HG03457 (cell line): ENCODE measurements at regions not wholly inside any gene's neighbourhood (a gene's known extent, or its start where the extent isn't known, plus 50 kb on each side); places are given as distances from the start of the nearest gene placed in this dataset.
"Not testable (repeated sequence)": the region's sequence is repeated elsewhere in the genome, so short reads cannot be mapped to it uniquely, and the experiment has no call there.

Source experiments
- ATAC-seq: cut with Tn5 transposase; IDR thresholded peaks from one replicate; pipeline ENCODE4 v1.9.1; 2021; ENCODE audit warnings: moderate number of reproducible peaks; ENCODE audit not compliant: unreplicated experiment

DNA sequence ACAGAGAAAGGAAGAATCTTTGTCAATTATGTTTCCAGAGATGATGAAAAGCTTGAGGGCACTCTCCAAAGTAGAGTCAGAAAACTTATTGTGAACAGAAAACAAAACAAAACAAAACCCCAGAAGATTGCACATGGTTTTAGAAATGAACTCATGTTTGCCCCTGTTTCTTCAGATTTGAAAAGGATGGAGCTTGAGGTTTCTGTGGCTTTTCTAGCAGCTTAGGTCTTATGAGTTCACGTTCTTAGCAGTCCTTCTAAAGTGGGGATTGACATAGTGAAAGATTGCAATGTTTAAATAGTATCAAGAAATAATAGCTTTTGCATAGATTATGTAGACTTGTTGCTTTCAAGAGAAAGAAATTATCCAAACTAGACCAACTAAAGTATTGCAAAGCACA lies 421.8 kb downstream of the GBA3 start:
- no peak for ATAC-seq

DNA sequence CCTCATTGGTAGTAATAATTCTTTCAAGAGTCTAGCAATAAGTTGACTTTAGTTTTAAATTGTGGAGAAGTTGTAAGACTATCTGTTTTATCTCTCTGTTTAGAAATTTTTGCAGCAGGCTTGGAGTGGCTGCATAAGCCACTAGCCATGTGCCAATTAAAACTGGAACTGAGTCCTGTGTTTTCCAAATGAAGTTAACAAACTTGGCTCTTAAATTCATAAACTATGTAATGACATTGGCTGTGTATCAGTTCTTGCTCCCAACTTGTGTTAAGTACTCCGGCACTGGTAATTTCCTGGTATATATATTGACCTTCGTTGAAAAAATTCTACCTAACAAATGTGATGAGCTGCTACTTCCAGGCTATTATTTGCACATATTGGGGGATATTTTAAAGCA lies 420.4 kb downstream of the GBA3 start:
- ATAC-seq: no peak

DNA sequence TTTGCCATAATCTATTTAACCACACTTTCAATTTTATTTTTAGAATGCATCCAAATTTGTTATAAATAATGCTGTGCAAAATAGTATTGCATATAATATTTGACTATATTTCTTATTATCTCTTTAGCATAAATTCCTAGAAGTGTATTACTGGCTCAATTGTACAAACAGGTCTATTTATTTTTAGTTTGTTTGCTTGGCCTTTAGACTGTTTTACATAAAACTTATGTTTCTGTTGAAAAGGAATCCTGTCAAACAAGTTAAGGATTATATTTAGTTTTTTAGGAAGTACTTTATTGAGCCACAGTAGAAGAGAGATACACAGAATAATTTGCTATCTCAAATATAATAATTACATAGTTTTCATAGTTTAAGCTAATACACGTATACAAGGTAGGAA lies 413.8 kb downstream of the GBA3 start:
- ATAC-seq: no peak

DNA sequence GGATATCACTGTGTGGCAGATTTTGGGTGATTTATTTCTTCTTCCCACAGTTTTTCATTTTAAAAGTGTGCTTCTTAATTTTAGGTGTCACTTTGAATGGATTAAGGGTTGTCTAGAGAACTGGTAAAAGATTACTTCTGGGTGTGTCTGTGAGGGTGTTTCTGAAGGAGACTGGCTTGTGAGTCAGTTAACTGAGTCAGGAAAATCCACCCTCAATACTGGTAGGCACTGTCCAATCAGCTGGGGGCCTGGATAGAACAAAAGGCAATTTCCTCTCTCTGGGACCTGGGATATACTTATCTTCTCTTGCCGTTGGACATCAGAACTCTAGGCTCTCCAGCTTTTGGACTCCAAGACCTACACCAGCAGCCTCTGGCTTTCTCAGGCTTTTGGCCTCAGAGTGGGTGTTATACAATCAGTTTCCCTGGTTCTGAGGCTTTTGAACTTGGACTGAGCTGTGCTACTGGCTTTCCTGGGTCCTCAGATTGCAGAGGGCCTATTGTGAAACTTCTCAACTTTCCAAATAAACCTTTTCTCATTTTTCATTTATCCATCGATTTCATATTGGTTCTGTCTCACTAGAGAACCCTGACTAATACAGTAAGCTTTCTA lies 413.1 kb downstream of the GBA3 start:
- no peak for ATAC-seq

DNA sequence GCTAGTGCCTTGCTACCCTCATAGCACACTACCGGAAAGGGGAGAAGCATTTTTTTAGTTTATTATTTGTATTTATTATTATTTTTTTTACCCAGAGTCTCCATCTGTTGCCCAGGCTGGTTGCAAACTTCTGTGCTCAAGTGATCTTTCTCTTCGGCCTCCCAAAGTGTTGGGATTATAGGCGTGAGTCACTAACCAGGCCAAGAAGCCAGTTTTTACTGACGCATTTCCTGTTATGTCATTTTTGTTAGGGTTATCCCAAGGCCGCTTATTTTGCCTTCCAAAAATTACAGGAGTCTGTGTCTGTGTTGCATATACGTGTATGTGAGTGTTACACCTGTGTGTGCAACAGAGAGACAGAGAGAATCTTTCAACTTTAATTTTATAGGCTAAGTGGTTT lies 404.5 kb downstream of the GBA3 start:
- no peak for ATAC-seq

DNA sequence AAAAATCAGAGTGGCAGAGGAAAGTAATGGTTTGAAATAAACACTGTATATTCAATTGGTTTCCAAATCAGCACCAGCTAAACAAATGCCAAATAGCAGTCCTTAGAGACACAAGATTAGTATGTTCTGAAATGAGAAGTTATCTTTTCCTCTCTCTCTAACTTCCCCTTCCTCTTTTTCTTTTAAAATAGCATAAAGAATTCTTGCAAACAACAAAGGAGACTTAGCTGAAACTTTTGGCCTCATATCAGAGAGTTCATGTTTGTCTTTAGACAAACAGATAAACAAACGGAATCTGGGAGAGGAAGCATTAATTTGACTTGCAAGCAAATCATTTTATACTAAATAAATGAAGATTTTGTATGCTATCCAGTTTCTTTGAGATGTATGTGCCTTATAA lies 399.0 kb downstream of the GBA3 start:
- ATAC-seq: no peak

DNA sequence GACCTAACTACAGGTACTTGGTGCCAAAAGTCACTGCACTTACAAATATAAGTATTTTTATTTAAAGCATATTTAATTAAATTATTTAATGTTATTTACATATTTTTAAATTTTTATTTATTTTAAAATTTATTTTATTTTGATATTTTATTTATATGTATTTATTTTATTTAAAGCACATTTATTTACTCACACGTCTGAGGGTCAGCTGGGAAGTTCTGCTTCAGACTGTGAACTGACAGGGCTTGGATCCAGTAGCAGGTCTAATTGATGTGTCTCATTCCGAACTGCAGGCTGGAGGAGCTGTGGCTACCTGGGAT lies 392.5 kb downstream of the GBA3 start:
- ATAC-seq: no peak

DNA sequence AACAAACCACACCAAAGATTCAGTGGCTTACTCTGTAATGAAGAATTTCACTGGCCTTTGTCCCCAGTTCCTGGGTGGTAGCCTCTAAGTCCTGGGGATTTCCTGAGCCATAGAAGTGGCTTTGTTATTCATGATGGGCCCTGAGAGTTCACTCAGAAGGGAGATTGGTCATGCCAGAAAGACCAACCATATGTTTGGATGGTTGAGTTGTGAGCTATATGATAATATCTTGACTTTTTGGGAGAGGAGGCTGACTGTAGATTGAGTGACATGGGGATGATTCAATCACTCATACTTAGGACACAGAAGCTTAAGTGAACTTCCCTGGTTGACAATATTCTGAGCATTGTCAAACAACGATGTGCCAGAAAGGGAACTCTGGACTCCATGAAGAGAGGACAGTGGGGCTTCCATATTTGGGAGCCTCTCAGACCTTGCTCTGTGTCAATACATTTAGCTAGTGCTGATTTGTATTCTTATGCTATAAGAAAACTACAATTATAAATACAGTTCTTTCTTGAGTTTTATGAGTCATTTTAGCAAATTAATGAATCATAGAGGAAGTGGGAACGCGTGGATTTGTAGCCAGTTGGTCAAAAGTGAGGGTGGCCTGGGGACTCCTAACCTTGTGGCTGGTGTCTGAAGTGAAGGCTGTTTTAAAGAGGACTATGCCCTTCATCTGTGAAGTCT lies 392.0 kb downstream of the GBA3 start:
- no peak for ATAC-seq

DNA sequence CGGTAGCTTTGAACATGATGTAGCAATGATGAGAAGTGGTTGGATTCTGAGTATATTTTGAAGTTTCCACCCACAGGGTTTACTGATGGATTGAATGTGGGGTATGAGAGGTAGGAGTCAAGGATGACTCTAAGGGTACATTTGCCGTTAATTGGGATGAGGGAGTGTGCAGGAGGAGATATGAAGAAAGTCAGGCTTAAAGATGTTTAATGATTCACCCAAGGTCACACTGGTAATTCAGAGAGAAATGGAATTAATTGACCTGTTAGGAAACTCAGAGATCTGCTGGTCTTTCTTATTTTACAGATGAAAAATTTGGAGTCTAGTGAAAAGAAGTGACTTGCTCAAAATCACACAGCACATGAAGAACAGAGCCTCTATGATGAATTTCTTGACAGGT lies 390.7 kb downstream of the GBA3 start:
- no peak for ATAC-seq

DNA sequence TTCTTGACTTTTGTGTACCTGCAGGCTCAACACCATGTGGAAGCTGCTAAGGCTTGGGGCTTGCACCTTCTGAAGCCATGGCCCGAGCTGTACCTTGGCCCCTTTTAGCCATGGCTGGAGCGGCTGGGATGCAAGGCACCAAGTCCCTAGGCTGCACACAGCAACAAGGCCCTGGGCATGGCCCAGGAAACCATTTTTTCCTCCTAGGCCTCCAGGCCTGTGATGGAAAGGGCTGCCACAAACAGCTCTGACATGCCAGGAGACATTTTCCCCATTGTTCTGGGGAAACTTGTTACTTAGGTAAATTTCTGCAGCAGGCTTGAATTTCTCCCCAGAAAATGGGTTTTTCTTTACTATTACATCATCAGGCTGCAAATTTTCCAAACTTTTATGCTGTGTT lies 387.4 kb downstream of the GBA3 start:
- ATAC-seq: not testable (repeated sequence)

DNA sequence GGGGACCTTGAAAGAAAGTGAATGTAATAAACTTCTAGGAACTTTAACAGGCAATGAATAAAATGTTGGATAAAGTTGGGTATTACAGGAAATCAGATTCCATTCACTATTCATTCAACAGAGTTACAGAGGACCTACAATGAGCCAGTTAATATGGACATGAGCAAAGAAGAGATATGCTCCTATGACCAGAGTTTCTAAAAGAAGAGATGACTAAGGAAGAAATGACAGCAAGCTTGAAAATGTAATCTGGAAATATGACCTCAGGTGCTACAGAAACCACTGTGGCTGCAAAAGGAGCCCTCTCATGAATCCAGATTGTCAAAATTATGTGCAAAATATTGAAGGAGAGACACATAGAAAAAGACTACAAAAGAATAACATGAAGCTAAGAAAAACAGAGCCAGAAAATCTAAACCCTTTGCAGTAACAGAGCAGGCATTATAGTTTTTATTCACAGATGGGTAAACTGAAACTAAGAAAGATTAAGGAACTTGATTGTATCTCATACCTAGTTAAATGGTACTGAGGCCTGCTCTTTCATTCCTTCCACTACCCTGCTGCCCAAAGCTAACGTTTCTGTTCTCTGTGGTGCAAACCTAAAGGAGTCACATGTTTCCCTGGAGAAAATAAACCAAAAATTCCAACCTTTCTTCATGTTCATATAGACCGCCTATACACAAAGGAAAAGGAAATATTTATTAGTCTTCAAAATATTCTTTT lies 378.3 kb downstream of the GBA3 start:
- no peak for ATAC-seq

DNA sequence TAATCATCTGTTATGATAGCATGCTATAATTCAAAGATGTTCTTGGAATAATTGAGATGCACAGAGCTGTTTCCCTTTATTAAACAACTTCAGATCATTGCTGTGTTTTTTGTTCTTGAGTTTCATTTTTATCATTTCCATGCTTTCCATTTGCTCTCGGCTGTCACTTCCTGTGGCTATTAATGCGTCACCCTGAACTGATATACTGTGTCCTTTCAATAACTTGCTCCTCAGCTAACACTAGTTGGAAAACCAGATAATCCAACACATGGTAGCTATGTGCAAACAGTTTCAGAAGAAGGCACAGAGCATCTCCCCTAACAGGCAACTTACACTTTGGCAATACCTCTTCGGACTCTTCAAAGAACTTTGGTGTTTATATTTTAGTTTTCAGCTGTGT lies 376.0 kb downstream of the GBA3 start:
- no peak for ATAC-seq

DNA sequence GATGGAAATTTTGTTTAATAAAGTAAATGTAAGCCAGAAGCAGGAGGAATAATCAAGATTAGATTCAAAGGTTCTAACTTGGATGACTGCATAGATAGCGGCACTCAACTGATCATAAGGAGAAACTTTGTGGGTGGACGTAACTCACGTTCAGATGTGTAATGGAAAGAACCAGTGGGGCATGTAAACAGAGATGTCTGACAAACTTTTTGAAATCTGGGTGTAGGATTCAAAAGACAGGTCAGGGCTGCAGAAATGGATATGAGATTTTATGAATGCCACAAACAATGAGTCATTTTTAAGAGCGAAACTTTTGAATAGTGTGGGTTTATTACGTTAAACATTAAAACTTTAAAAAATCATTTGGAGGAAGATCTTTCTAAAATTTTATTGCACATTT lies 375.6 kb downstream of the GBA3 start:
- ATAC-seq: no peak

DNA sequence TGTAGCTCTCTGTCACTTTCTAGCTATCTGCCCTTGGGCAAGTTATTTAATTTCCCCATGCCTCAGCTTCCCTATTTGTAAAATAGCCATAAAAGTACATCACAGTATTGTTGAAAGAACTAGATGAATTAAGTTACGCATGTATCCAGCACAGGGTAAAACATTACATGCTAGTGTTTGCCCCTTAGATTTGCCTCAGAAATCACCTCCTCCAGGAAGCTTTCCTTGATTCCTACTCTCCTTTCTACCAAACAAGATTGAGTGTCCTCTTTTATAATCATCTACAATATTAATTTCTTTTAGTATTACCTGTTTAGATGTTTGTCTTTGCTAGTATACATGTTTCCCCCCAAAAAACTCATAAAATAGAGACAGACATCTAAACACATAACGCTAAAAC lies 369.5 kb downstream of the GBA3 start:
- ATAC-seq: no peak

DNA sequence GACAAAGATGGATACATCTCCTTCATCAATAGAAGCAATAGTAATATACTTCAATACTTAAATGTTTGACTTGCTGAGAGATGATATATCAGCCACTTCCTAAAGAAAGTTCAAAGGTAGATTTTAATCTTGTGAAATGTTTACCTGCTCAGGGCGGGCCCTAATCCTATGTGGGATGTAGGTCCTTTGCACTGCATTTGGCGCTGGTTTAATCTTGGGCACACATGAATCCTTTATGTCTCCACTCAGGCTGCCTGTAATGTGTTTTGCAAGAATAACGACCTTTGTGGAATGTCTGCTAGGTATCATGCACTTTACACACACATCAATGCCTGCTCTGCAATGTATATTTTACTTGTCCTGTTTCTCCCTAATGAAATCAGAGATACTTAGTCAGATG lies 368.7 kb downstream of the GBA3 start:
- no peak for ATAC-seq

DNA sequence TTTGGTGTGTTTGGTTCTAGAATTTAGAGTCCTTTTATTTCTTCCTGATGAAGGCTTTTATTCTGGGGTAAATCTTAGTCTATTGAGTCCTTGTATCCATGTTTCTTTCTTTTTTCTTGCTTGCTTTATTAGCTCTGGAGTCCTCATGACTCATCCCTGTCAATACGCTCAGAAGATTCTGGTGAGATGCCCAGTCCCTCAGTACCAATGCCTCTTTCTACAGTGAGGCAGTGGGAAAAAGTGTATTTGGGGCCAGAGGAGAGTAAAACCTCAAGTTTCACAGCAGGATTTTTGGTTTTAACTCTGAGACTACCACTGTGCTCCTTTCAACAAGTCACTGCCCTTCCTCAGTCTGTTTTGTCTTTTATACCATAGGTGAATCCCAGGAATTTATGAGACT lies 368.0 kb downstream of the GBA3 start:
- ATAC-seq: no peak

DNA sequence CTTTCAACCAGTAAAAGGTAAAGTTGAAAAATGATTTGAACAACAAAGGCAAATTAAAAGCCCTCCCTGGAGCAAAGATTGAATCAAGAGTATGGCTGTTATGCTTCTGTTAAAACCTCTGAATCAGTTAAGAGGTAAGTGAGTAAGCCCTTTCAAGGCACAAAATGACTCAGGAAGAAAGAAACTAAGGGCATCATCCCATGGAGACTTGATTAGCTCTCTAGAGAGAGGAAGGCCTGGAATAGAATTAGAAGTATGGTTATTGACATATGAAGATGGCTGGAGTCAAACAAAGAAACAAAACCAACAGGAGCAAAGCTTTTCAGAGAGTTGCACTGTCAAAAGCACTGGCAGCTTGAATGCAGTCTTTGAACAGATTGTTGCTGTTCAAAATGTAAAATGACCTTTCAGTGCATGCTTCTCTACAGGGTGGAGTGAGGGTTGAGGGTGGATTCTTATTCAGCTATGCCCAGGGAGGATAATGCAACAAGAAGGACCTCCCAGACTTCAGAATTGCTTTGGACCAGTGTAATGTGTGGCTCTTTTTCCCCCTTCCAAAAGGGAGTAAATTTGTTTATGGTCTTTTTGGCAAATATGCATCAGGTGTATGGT lies 365.5 kb downstream of the GBA3 start:
- no peak for ATAC-seq

DNA sequence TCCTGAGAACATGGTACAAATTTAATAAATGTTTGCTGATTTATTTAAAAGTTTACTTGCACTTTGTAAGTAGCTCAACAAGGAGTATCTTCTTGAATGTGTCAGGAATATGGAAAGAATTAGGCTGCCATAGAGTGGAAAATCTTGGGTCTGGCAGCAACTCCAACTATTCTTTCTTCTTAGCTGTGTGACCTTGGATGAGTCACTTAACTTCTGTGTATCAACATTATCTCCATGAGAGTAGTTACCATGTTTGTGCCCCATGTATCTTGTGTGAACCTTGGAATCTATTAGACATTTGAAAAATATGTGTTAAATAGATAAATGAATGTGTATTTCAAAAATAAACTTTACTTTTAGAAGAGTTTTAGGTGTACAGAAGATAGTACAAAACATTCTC lies 348.8 kb downstream of the GBA3 start:
- ATAC-seq: no peak

DNA sequence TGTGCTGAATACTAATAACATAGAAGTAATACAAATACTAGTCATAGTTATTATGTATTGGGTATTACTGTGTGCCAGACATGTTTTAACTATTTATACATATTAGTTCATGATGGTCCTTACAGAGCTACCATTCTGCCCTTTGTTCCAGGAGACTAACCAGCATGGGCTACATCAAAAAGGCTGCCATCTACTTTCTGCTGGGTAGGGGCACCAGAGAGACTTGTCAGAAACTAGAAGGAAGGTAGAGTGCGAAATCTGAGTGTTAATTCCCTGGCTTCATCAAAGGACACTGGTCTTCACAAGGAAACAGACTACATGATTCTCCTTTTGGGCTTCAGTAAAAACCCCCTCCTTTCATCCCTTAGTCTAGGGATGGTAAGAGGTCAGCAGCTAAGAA lies 347.8 kb downstream of the GBA3 start:
- ATAC-seq: no peak

DNA sequence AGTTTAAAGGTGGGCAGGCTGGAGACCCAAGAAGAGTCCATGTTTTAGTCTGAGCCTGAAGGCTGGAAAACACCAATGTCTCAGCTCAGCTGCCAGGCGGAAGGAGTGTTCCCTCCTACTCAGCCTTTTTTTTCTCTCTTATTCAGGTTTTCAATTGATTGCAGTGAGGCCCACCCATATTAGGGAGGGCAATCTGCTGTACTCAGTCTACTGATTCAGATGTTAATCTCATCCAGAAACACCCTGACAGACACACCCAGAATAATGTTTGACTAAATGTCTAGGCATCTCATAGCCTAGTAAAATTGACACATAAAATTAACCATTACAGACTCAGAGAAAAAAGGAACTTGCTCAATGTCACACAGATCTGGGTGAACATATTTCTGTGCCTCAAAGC lies 347.1 kb downstream of the GBA3 start:
- ATAC-seq: no peak

DNA sequence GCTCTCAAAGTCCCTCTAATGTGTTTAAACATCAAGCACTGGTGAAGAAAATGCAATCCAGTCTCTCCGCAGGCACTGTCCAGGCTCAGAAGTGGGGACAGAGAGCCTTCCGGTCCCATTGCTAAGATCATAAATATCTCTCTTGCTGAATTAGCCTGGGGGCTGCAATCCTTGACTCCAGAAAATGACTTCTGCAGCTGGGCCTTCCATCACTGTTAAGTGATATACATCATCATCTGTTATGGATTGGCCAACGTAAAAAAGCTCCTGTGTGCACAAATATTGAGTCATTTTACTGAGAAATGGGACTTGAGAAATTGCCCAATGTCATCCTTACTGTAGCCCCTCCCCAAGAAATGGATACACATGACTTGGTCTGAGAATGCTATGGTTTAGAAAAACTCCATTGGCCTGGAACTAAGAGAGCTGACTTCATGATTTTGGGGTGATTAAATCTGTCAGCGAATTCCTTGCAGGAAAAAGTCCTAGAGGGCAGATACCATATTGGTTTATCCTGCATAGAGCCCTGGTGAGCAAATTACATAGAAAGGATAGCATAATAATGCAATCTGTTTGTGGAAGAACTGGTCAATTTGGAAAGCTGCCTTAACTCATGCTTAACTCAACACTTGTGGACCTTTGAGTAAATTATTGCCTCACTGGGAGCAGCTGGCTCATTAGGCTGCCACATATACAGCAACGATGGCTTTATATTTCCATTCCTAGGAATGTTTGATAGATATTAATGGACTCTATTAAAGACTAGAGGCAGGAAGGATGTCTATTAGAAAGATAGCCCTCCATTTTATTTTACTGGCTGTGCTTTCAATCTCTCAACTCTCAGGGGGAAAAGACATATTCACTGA lies 346.1 kb downstream of the GBA3 start:
- no peak for ATAC-seq
